AG09319 (cell line): ENCODE measurements at regions not wholly inside any gene's neighbourhood (a gene's known extent, or its start where the extent isn't known, plus 50 kb on each side); places are given as distances from the start of the nearest gene placed in this dataset.
A peak's percentile ranks its signal among the peaks of the same experiment; 100 is the strongest.
"Not testable (repeated sequence)": the region's sequence is repeated elsewhere in the genome, so short reads cannot be mapped to it uniquely, and the experiment has no call there.

Experiments used
- DNase-seq: peaks from one replicate; pipeline ENCODE4 v3.0.0-alpha.2; 2010; ENCODE audit warnings: low read depth; ENCODE audit errors: extremely low read depth
- CTCF ChIP-seq: IDR thresholded peaks from 2 replicates; pipeline ENCODE4 v1.5.1; 2011; ENCODE audit warnings: low read depth, mild to moderate bottlenecking, inconsistent platforms, low read length, moderate library complexity

DNA sequence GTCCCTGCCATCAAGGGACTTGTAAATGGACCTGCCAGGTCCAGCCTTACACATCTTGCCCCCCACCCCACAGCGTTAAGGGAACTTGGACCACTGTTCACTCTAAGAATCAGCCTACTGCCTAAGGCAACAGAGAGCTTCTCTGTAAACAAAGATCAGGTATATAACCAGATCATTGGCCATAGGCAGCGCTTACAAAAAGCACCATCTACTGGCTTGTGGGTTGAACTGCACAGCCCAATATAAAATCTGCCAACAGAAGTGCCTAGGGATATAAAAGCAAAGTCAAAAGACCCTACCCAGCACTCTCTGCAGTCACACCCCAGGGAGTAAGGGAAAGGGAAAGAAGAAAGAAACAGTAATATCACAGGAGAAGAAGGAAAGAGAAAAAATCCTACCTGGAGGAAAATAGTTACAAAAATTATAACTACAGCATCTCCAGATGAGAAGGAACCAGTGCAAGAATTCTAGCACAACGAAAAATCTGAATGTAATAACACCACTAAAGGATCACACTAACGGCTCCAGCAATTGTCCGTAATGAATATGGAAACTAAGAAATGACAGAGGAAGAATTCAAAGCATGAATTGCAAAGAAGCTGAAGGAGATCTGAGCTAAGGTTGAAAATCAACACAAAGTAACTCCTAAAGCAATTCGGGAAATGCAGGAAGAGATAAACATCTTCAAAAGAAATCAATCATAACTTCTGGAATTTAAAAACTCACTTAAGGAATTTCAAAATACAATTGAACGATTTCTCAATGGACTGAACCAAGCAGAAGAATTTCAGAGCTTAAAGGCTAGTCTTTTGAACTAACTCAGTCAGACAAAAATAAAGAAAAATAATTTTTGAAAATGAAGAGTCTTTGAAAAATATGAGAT, 95.2 kb upstream of the PCED1B start:
- TF ChIP-seq CTCF = peak; percentile 89
- DNase-seq = no peak

DNA sequence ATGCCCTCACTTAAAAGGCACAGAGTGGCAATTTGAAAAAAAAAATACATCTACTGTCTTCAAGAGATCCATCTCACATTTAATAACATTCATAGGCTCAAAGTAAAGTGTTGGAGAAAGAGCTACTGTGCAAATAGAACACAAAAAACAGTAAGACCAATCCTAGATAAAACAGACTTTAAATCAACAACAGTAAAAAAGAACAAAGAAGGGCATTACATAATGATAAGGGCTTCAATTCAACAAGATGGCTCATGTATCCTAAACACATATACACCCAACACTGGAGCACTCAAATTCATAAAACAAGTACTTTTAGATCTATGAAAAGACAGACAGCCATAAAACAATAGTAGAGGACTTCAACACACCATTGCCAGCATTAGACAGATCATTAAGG, 93.6 kb upstream of the PCED1B start:
- TF ChIP-seq CTCF = no peak
- no peak for DNase-seq

- DNase-seq = not testable (repeated sequence)
Measured at GRCh38 chr12:46988122-46988521, 91.3 kb upstream of the PCED1B start.

GRCh38 chr12:46990211-46990610, 89.2 kb upstream of the PCED1B start:
- DNase-seq = no peak

GRCh38 chr12:46992051-46992450, 87.4 kb upstream of the PCED1B start:
- not testable (repeated sequence) for DNase-seq

More at GRCh38 chr12:46990211-46990610, 89.2 kb upstream of the PCED1B start:
- TF ChIP-seq CTCF = no peak

GRCh38 chr12:46998811-46999368, 80.5 kb upstream of the PCED1B start:
- no peak for DNase-seq
- TF ChIP-seq CTCF = no peak

- DNase-seq = no peak
- TF ChIP-seq CTCF = no peak
Measured at GRCh38 chr12:47004634-47005033, 74.8 kb upstream of the PCED1B start.

DNA sequence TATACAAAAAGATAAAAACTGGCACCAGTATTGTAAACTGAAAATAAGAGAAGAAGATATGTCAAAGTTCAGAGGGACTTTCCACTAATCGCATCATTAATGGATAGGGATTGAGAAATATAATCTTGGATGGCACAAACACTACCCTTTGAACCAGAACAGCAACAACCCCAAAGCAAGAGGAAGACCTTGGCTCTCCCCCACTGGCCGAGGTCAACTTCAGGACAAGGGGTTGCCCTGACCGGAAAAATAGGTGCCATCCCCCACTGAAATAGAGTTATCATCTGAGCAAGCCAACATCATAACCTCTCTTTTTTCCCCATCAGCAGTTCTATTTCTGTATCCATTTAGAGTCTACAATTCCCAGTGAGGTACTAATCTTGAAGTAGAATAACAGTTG, 72.4 kb upstream of the PCED1B start:
- TF ChIP-seq CTCF = no peak
- no peak for DNase-seq
